ENCODE measurements at regions not wholly inside any gene's neighbourhood (a gene's known extent, or its start where the extent isn't known, plus 50 kb on each side); places are given as distances from the start of the nearest gene placed in this dataset.

GRCh38 chr22:22076932-22077703 lies 94.5 kb upstream of the TOP3B start:
- Histone ChIP-seq H3K4me1 (no peaks in the 10 kb centered on the region), H3K9me3 (no peaks in the 10 kb centered on the region), H3K27ac (no peak overlapping the region), H3K4me3 (no peak overlapping the region), H3K27me3 (peaks cover 13% of the 10 kb centered on the region), H3K36me3 (no peaks in the 10 kb centered on the region)
- TF ChIP-seq CTCF (IDR thresholded peaks at IDR 0.05) (no peak), EP300 (IDR thresholded peaks at IDR 0.05; ENCODE audit: low read depth) (no peak)
- intact Hi-C loops (cut with DNase I; ENCODE audit: low total_unique reads) (no loop called here), in situ Hi-C loops (cut with MboI; ENCODE audit: low pct_ligation_motif_present in 1 of 4, low pct_unique_long_range_greater_than_20kb in 1 of 4, low sequenced_read_pairs in 3 of 4) (no loop called here)
- no peak for DNase-seq
- 57 to 67% methylated on average over 4 of the region's 4 CpGs for WGBS, 2 donors (ENCODE audit: low coverage in 1 of 2)

GRCh38 chr22:22076361-22076760 lies 93.8 kb upstream of the TOP3B start:
- no peaks in the 10 kb centered on the region for H3K9me3 ChIP-seq
- peaks cover 6% of the 10 kb centered on the region for H3K27me3 ChIP-seq
- H3K4me3 ChIP-seq: no peak overlapping the region
- no peak for DNase-seq
- H3K36me3 ChIP-seq: no peaks in the 10 kb centered on the region
- TF ChIP-seq CTCF (IDR thresholded peaks at IDR 0.05): no peak
- TF ChIP-seq EP300 (IDR thresholded peaks at IDR 0.05; ENCODE audit: low read depth): no peak
- no peak for TF ChIP-seq POLR2AphosphoS5 (IDR thresholded peaks at IDR 0.05)
- TF ChIP-seq POLR2A (IDR thresholded peaks at IDR 0.05): no peak
- in situ Hi-C loops (cut with MboI; ENCODE audit: low pct_ligation_motif_present in 1 of 4, low pct_unique_long_range_greater_than_20kb in 1 of 4, low sequenced_read_pairs in 3 of 4) (no loop called here), intact Hi-C loops (cut with DNase I; ENCODE audit: low total_unique reads) (no loop called here)
- H3K4me1 ChIP-seq: no peaks in the 10 kb centered on the region
- H3K27ac ChIP-seq: no peak overlapping the region

DNA sequence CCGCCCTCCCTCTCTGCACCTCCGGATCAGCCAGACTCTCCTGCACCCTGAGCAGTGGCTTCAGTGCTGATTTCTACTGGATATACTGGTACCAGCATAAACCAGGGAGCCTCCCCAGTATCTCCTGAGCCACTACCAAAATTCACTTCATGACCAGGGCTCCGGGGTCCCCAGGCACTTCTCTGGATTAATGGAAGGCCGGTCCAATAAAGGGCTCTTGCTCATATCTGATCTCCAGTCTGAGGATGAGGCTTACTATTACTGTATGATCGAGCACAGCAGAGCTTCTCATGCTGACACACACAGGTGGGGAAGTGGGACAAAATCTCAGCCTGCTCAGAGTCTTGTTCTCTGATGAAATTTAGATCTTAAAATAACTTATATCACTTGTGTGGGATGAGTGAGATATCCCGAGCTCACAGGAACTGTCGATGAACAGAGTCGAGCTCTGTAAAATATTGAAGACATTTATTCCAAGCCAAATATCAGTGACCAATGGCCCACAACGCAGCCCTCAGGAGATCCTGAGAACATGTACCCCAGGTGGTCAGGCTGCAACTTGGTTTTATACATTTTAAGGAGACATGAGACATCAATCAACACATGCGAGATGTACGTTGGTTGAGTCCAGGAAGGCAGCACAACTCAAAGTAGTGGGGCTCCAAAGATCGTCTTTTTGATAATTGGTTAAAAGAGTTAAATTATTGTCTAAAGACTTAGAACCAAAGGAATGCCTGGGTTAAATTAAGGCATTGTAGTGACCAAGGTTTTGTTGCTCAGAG lies 93.0 kb upstream of the TOP3B start:
- Histone ChIP-seq H3K9me3 (no peaks in the 10 kb centered on the region), H3K36me3 (no peaks in the 10 kb centered on the region), H3K27ac (no peak overlapping the region), H3K4me3 (no peak overlapping the region), H3K27me3 (peaks cover 6% of the 10 kb centered on the region), H3K4me1 (no peaks in the 10 kb centered on the region)
- no peak for DNase-seq
- TF ChIP-seq POLR2A (IDR thresholded peaks at IDR 0.05) (no peak), POLR2AphosphoS5 (IDR thresholded peaks at IDR 0.05) (no peak), EP300 (IDR thresholded peaks at IDR 0.05; ENCODE audit: low read depth) (no peak)
- in situ Hi-C loops (cut with MboI; ENCODE audit: low pct_ligation_motif_present in 1 of 4, low pct_unique_long_range_greater_than_20kb in 1 of 4, low sequenced_read_pairs in 3 of 4): no loop called here
- 82 to 85% methylated on average over 8 to 12 of the region's 12 CpGs for WGBS, 2 donors (ENCODE audit: low coverage in 1 of 2)
- intact Hi-C loops (cut with DNase I; ENCODE audit: low total_unique reads): no loop called here

- Histone ChIP-seq H3K27ac (no peak overlapping the region), H3K4me3 (no peak overlapping the region), H3K4me1 (no peaks in the 10 kb centered on the region), H3K36me3 (no peaks in the 10 kb centered on the region), H3K27me3 (peaks cover 11% of the 10 kb centered on the region), H3K9me3 (no peaks in the 10 kb centered on the region)
- intact Hi-C loops (cut with DNase I; ENCODE audit: low total_unique reads): no loop called here
- WGBS, 2 donors (ENCODE audit: low coverage in 1 of 2): 29% methylated on average over 1 of the region's 1 CpG; no CpG with 5 or more reads in 1 of the 2 donors
- in situ Hi-C loops (cut with MboI; ENCODE audit: low pct_ligation_motif_present in 1 of 4, low pct_unique_long_range_greater_than_20kb in 1 of 4, low sequenced_read_pairs in 3 of 4): no loop called here
- no peak for TF ChIP-seq CTCF (IDR thresholded peaks at IDR 0.05)
- no peak for TF ChIP-seq POLR2AphosphoS5 (IDR thresholded peaks at IDR 0.05)
- no peak for TF ChIP-seq POLR2A (IDR thresholded peaks at IDR 0.05)
- TF ChIP-seq EP300 (IDR thresholded peaks at IDR 0.05; ENCODE audit: low read depth): no peak
- DNase-seq: no peak
These were observed 92.2 kb upstream of the TOP3B start for GRCh38 chr22:22074634-22075381.
